GM18502 (cell line): ENCODE measurements at regions not wholly inside any gene's neighbourhood (a gene's known extent, or its start where the extent isn't known, plus 50 kb on each side); places are given as distances from the start of the nearest gene placed in this dataset.
"Not testable (repeated sequence)": the region's sequence is repeated elsewhere in the genome, so short reads cannot be mapped to it uniquely, and the experiment has no call there.

ENCODE experiments used
- ATAC-seq: cut with Tn5 transposase; IDR thresholded peaks from one replicate; pipeline ENCODE4 v1.9.1; 2021; ENCODE audit warnings: mild to moderate bottlenecking; ENCODE audit not compliant: unreplicated experiment, poor library complexity

DNA sequence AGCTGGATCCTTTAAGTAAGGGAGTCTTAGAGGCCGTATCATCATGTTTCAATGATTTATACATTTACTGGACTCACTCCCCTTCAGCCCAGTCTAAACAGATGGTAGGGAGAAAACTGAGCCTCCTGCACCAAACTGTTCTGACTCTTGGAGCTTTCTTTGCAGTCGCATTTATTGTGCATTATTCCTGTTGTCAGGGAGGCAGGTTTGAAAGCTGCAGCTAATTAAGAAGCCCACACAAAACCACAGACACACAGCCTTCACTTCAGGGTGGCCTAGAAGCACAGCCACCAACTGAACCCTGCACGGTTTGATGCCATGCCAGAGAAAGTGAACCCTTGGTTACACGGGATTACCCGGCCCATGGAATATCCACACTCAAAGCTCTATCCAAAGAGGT is 911.0 kb downstream of the UQCRFS1 start:
- no peak for ATAC-seq

DNA sequence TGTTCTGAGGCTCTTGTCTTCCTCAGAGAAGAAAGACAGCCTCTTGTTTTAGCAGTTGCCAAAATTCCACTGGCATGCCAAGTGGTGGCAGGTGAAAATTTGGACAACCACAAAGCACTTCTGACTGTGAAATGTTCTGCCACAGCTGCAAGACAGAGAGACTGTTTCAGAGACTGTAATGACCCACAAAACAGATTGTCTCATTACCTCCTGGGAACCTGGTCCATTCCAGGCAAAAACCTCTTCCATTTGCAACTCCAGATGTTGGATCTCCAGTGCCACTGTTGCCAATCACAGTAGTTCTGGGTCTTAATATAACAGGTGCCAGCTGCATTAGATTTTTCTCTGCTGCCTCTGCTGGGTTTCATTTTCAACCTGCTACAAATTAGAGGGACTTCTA is 911.5 kb downstream of the UQCRFS1 start:
- no peak for ATAC-seq

DNA sequence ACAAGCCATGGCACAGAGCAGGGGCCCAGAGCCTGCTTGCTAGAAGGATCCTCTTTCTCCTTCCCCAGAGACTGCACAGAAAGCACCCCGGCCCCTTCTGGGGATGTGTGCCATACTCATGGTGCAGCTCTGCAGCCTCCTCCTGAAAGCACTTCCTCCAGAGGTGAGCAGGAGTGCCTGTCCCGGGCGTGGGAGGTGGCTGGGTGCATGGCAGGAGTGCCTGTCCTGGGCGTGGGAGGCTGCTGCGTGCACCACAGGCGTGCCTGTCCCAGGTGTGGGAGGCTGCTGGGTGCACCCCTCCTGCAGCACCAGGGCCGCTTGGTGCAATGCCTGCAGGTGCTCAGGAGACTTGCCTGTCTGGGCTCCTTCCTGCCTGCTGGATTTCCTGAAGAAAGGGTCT is 913.3 kb downstream of the UQCRFS1 start:
- no peak for ATAC-seq

DNA sequence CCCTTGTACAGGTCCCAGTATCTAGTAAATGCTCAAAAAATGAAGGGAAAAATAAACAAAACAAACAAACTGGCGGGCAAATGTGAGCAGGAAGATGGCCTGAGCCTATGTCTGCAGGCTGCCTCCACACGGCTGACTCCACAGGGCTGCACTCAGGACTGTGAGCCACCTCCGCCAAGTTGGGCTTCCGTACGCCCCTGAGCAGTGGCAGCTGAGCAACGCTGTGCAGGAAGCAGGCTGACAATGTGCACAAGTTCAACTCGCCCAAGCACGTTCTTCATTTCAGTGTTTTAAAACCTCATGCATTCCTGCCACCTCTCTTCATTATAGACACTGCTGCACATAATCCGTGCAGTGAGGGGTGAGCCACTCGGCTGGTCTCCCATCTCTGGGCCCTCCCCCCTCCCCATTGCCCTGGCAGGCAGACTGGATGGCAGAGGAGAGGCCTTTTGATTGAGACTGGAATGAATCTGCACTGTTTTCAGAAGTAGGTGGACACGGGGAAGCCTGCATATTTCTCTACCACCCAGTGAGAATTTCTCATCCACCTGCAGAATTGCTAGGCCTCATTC is 915.3 kb downstream of the UQCRFS1 start:
- no peak for ATAC-seq

DNA sequence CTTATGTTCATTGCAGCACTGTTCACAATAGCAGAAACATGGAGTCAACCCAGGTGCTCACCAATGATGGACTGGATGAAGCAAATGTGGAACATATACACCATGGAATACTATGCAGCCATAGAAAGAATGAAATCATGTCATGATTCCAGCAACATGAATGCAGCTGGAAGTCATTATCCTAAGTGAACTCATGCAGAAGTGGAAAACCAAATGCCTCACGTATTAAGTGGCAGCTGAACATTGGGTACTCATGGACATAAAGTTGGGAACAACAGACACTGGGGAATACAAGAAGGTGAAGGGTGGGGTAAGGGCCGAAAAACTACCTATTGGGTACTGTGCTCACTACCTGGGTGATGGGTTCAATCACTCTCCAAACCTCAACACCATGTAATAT is 915.9 kb downstream of the UQCRFS1 start:
- ATAC-seq, result no peak

DNA sequence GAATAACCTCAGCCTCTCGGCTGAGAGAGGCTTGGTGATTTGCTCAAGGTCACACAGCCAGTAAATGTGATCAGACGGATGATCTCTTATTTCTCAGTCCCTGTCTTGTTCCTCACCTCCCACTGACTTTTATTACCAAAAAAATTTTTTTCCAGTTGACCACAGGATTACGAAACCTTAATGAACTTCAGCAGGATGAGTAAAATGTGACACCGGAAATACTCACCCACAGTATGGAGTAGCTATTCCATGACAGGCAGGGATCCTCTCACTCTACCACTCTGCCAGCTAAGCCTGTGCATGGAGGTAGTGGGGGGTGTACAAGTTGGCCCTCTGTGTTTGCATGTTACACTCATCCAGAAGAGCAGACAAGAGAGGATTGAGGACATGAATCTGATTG is 916.4 kb downstream of the UQCRFS1 start:
- ATAC-seq, result no peak

DNA sequence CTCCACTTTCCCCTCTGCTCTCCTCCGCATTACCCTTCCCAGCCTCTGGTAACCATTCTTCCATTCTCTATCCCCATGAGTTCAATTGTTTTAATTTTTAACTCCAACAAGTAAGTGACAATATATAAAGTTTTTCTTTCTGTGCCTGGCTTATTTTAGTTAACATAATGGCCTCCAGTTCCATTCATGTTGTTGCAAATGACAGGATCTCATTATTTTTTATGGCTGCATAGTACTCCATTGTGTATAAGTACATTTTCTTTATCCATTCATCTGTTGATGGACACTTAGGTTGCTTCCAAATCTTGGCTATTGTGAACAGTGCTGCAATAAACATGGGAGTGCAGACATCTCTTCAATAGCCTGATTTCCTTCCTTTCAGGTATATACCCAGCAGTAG is 918.0 kb downstream of the UQCRFS1 start:
- not testable (repeated sequence) for ATAC-seq

DNA sequence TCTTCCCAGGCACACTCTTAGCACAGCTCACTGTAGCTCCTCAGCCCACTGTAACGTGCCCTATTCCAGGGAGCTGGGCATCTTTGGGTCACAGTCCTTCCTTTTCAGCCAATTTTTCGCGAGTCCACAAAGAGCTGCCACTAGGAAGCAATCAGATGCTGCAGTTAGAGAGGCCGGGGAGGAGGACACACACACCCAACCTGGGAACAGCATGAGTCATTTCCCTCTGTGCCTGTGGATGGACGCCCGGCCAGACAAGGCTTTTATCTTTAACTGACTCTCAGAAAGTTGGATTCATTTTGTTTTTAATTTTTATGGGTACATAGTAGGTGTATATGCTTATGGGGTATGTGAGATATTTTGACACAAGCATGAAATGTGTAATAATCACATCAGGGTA is 918.6 kb downstream of the UQCRFS1 start:
- ATAC-seq, result no peak

DNA sequence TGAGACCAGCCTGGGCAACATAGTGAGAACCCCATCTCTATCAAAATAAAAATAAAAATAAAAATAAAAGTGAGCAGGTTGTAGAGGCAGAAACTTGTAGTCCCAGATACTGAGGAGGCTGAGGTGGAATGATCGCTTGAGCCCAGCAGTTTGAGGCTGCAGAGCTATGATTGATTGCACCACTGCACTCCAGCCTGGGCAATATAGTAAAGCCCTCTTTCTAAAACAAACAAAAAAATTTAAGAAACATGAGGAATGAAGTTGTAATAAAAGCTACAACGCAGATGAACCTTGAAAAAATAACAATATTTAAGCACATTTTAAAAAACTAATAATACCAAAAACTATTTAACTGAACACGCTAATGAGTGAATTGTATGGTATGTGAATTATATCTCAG is 919.3 kb downstream of the UQCRFS1 start:
- no peak for ATAC-seq

DNA sequence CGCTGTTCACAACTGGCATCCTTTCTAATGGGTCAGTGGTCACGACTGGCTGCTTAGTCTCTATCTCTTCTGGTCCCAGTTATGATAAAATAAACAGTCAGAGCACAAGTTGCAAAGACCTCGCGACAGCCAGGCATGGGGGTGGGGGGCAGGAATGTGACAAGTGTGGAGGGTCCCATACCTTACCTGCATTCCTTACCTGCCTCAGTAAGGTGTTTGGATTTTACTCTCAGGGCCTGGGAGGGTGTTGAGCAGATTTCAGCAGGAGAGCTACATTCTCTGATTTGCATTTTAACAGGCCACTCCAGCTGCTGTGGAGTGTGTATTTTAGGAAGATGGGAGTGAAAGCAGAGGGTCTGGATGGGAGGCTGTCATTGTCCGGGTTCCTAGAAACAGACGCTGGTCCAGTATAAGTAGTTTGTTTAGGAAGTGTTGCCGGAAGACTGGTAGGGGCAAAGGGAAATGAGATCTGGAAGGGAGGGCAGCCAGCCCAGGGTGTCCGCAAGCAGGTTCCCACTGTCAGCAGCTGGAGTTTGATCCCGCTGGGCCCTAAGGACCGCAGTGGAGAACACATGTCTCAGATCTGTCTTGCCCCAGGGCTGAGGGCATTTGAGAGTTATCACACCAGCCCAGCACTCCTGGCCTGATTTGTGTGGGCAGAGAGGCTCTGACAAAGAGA is 920.0 kb downstream of the UQCRFS1 start:
- ATAC-seq, result no peak

DNA sequence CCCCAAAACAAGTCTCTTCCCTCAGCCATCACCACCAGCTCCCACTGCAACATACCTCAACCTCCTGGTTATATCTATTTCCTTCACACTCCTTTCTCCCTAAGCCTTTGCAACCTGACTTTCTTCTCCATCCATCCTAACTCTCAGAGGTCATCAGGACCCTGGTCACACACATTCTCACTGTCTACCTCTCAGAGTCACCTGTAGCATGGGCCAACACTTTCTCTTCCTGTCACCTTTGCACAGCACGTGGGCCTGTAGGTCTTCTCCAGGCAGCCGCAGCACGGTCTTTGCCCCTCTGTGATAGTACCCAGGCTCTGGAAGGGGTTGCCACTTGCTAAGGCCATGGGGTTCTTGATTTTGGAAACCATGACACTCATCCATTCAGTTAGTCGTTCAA is 921.1 kb downstream of the UQCRFS1 start:
- no peak for ATAC-seq

DNA sequence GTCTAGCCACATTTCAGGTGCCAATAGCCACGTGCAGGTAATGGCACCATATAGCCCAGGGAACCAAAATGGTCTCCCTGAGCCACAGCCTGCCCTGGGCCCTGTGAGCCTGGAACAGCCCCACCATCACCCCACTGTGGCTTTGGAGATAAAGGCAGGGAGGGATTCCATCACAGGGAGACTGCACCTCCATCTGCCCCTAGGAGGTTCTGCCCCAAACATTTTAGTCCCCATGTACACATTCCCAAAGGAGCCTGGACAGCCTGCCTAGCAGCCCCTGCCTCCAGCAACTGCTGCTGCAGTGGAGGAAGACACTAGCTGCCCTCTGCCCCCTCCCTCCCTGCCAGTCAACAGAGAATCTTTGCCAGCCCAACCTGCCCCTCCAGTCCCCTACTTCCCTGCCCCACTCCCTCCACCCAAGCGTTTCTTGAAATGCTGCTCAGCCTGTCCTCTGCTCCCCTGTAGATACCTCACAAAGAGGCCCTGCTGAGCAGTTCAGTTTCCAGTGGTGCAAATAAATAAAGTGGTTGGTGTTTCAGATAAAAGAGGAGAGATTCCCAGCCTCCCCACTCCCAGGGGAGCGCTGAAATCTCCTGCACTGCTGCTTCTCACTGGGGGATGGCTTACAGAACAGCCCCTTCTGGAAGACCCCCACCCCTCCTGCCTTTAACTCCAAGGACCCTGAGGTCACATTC is 921.8 kb downstream of the UQCRFS1 start:
- no peak for ATAC-seq

DNA sequence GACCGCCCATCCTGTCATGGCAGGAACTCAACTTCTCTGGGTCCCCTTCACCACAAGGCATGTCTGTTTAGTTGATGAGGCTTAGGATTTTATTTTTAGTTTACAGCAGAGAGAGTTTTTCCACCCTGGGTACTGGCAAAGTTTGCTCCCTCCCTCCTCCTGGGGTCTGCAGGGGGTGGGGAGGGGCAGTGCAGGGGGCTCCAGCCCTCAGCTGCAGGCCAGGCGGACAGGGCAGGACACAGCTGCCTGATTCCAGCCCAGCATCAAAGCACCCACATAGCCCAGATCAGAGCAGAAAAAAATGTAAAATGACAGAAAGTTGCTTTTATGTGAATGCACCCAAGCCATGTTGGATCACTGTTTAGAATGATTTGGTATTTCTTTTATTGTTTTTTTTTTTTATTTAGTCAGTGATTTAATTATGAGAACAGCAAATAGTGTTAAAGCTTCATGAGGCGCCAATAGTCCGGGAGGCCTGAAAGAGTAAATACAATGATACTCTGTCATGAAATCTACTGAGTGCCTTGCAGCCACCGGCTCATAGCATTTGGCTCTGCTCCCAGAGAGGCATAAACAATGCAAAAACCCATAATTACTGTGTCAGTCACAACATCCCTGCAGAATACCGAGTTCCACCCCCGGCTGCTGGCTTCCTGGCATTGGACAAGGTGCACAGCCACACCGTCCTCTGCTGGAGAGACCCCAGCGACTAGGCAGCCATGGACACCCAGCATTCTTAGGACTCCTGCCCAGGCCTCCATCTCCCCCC is 923.5 kb downstream of the UQCRFS1 start:
- no peak for ATAC-seq

DNA sequence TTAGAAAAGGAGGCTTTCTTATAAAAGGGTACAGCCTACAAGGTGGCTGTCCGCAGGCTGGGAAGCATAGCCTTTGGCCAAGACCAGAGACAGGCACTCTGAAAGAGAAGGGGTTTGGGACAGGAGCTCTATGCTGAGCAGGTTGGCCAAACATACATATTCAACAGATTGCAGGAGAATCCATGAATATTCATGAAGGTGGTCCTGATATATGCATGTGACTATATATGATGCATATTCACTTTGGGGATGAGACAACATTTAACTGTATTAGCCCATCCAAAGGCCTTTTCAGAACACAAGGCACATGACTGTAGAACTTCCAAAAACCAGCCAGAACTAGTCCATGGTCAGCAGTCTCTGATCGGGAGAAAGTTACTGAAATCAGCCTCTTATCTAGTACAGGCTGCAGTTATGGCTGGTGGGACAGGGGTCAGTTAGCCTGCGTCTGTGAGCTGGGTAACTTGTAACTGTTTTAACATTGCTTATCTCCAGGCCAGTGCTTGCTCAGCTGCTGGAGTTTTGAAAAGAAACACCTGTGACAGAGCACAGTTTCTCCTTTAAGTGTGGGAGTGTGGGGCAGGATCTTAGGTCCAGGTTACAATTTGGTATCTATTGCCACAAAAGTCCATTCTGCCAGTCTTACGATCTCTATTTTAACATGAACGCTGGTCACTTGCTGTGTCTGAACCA is 924.2 kb downstream of the UQCRFS1 start:
- no peak for ATAC-seq

DNA sequence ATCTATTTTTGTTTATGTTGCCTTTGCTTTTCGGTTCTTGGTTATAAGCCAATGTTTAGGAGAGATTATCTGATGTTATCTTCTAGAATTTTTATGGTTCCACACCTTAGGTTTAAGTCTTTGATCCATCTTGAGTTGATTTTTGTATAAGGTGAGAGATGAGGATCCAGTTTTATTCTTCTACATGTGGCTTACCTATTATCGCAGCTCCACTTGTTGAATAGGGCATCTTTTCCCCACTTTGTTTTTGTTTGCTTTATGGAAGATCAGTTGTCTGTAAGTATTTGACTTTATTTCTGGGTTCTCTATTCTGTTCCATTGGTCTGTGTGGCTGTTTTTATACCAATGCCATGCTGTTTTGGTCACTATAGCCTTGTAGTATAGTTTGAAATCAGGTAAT is 927.0 kb downstream of the UQCRFS1 start:
- no peak for ATAC-seq

DNA sequence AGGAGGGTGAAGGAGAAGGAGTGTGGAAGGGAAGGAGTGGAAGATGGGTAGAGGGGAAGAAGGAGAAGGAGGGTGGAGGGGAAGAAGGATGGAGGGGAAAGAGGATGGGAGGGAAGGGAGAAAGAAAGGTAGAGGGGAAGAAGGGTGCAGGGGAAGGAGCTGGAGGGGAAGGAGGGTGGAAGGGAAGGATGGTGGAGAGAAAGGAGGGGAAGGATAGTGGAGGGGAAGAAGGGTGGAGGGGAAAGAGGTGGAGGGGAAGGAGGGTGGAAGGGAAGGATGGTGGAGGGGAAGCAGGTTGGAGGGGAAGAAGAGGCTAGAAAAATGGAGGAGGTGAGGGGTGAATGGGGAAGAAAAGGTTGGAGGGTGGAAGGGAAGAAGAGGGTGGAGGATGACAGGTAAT is 927.9 kb downstream of the UQCRFS1 start:
- ATAC-seq, result no peak

DNA sequence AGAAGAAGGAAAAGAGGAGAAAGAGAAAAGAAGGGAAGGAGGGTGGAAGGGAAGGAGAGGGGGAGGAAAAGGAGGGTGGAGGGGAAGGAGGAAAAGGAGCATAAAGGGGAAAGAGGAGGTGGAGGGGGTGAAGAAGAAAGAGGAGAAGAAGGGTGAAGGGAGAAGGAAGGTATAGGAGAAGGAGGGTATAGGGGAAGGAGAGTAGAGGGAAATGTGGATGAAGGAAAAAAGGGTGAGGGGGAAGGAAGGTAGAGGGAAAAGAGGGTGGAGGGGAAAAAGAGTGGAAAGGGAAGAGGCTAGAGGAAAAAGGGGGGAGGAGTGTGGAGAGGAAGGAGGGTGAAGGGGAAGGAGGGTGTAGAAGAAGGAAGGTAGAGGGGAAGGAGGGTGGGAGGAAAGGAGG is 928.6 kb downstream of the UQCRFS1 start:
- no peak for ATAC-seq

DNA sequence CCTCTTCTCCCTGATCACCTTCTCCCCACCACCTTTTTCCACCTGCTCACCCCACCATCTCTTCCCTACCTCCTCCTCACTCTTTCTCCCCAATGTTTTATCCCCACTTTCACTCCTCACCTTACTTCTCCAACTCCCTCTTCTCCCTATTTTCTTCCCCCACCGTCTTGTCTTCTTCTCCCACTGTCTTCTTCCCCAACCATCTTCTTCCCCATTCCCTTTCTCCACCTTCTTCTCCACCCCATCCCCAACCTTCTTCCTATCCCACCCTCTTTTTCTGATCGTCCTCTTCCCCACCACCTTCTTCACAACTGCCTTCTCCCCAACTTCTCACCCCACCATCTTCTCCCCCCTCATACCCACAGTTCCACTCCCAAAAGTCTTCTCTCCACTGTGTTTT is 929.4 kb downstream of the UQCRFS1 start:
- ATAC-seq, result no peak

DNA sequence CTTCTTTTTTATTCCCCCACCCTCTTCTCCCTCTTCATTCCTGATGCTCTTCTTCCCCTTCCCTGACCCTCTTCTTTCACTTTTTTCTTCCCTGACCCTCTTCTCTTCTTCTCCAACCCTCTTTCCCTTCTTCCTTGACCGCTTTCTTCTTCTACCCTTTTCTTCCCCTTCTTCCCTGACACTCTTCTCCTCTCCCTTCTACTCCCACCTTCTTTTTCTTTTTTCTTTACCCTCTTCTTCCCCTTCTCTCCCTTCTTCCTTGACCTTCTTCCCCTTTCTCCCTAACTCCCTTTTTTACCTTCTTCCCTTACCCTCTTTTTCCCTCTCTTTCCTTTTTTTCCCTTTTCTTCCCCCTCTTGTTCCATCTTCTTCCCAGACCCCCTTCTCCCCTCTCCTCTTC is 931.3 kb downstream of the UQCRFS1 start:
- no peak for ATAC-seq

DNA sequence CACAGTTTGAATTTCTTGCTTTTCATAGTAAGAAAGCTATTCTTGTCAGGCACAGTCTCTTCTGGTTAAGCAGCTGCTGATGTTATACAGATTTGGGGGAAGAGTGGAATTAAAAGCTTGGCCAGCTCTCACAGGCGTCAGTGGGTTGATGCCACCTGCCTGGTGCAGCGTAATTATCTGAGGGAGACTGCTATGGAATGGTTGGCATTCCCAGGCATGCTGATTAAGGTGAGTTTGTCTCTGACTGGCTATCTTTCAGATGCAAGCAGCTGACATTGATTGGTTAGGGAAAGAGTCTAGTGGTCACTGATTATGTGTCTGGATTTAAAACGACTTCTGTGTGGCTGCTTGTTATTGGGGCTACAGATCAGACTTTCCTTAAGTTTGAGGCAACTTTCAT is 948.4 kb downstream of the UQCRFS1 start:
- ATAC-seq, result no peak

DNA sequence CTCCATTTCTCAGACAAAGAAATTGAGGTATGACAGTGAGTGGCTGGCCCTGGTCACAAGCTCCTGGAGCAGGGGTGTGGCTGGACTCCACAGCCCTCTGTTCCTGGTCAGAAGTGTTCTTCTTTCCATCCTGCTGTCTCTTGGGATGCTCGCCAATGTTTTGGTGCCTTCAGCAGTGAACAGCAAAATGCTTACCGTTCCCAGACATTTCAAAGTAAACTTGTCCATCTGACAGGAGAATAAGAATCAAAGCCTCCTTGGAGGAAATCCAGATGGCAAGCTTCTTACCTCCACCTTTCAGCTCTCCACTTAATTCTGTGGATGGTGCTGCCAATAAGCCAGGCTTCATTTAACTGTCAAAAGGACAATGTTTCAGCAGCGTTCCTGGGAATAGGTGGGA is 954.1 kb downstream of the UQCRFS1 start:
- no peak for ATAC-seq
